SK-N-SH treated with all-trans-retinoic acid at 6 μM for 48 hours (cell line): ENCODE measurements at regions not wholly inside any gene's neighbourhood (a gene's known extent, or its start where the extent isn't known, plus 50 kb on each side); places are given as distances from the start of the nearest gene placed in this dataset.
A peak's percentile ranks its signal among the peaks of the same experiment; 100 is the strongest.

Source experiments
- ATAC-seq: fragments of 200-7000 bp; cut with Tn5 transposase; 3 replicates; pipeline ENCODE4 v1.9.1; 2020; ENCODE audit warnings: mild to moderate bottlenecking, moderate library complexity
- ARNTL ChIP-seq: fragments of 450-650 bp; formaldehyde crosslinking; IDR thresholded peaks from 2 replicates; pipeline ENCODE4 v1.5.0; 2020; ENCODE audit warnings: low read depth, mild to moderate bottlenecking, moderate library complexity, borderline replicate concordance
- BACH2 ChIP-seq: fragments of 250-450 bp; sonication (Bioruptor Pico); IDR thresholded peaks from 2 replicates; pipeline ENCODE4 v1.9.0; 2021; ENCODE audit warnings: mild to moderate bottlenecking, borderline replicate concordance
- CREB5 ChIP-seq: fragments of 250-450 bp; sonication (Bioruptor Pico); IDR thresholded peaks from 2 replicates; pipeline ENCODE4 v1.5.1; 2020; ENCODE audit warnings: low read depth, mild to moderate bottlenecking, moderate library complexity
- CSDC2 ChIP-seq: fragments of 250-450 bp; sonication (Bioruptor Pico); IDR thresholded peaks from 2 replicates; pipeline ENCODE4 v1.5.0; 2020; ENCODE audit warnings: mild to moderate bottlenecking, moderate library complexity
- CSRNP3 ChIP-seq: fragments of 250-450 bp; sonication (Bioruptor Pico); IDR thresholded peaks from 2 replicates; pipeline ENCODE4 v1.5.1; 2021; ENCODE audit warnings: mild to moderate bottlenecking, moderate library complexity
- GLIS3 ChIP-seq: fragments of 250-450 bp; sonication (Bioruptor Pico); IDR thresholded peaks from 2 replicates; pipeline ENCODE4 v1.5.0; 2020; ENCODE audit warnings: mild to moderate bottlenecking, moderate library complexity
- ISL1 ChIP-seq: fragments of 250-450 bp; sonication (Bioruptor Pico); IDR thresholded peaks from 2 replicates; pipeline ENCODE4 v2.1.2; 2022; ENCODE audit warnings: mild to moderate bottlenecking, moderate library complexity
- OSR1 ChIP-seq: fragments of 250-450 bp; sonication (Bioruptor Pico); IDR thresholded peaks from 2 replicates; pipeline ENCODE4 v1.8.0; 2022; ENCODE audit warnings: moderate library complexity, mild to moderate bottlenecking, inconsistent platforms
- POU6F1 ChIP-seq: fragments of 250-450 bp; sonication (Bioruptor Pico); IDR thresholded peaks from 2 replicates; pipeline ENCODE4 v1.8.0; 2021; ENCODE audit warnings: low read depth, mild to moderate bottlenecking, moderate library complexity, borderline replicate concordance
- PPARA ChIP-seq: fragments of 250-450 bp; sonication (Bioruptor Pico); IDR thresholded peaks from 2 replicates; pipeline ENCODE4 v1.5.0; 2020; ENCODE audit warnings: mild to moderate bottlenecking, borderline replicate concordance
- RARB ChIP-seq: fragments of 250-450 bp; sonication (Bioruptor Pico); IDR thresholded peaks from 2 replicates; pipeline ENCODE4 v1.8.0; 2021; ENCODE audit warnings: mild to moderate bottlenecking, moderate library complexity
- SNAI2 ChIP-seq: fragments of 250-450 bp; sonication (Bioruptor Pico); IDR thresholded peaks from 2 replicates; pipeline ENCODE4 v1.5.0; 2020; ENCODE audit warnings: mild to moderate bottlenecking, moderate library complexity
- TCF4 ChIP-seq: fragments of 250-450 bp; sonication (Bioruptor Pico); IDR thresholded peaks from 2 replicates; pipeline ENCODE4 v1.8.0; 2021; ENCODE audit warnings: mild to moderate bottlenecking, moderate library complexity, borderline replicate concordance
- TOX ChIP-seq: fragments of 250-450 bp; sonication (Bioruptor Pico); IDR thresholded peaks from 2 replicates; pipeline ENCODE4 v1.8.0; 2021; ENCODE audit warnings: mild to moderate bottlenecking, moderate library complexity, borderline replicate concordance
- TSHZ2 ChIP-seq: fragments of 250-450 bp; sonication (Bioruptor Pico); IDR thresholded peaks from 2 replicates; pipeline ENCODE4 v1.5.0; 2020; ENCODE audit warnings: mild to moderate bottlenecking, moderate library complexity
- ZFP3 ChIP-seq: fragments of 250-450 bp; sonication (Bioruptor Pico); IDR thresholded peaks from 2 replicates; pipeline ENCODE4 v1.5.0; 2020; ENCODE audit warnings: mild to moderate bottlenecking, moderate library complexity
- ZFP30 ChIP-seq: fragments of 450-650 bp; formaldehyde crosslinking; IDR thresholded peaks from 2 replicates; pipeline ENCODE4 v1.5.0; 2022; ENCODE audit warnings: mild to moderate bottlenecking, moderate library complexity
- ZNF565 ChIP-seq: fragments of 450-650 bp; formaldehyde crosslinking; conservative IDR thresholded peaks from 2 replicates; pipeline ENCODE4 v1.5.0; 2020; ENCODE audit warnings: low read depth, mild to moderate bottlenecking, moderate library complexity
- ZNF8 ChIP-seq: fragments of 450-650 bp; formaldehyde crosslinking; IDR thresholded peaks from 2 replicates; pipeline ENCODE4 v1.5.0; 2020; ENCODE audit warnings: mild to moderate bottlenecking, moderate library complexity

- ATAC-seq: no peak
- TF ChIP-seq ZNF565 (no peak), BACH2 (no peak), TOX (CRISPR knock-in tag) (no peak), CREB5 (CRISPR knock-in tag) (no peak), TCF4 (CRISPR knock-in tag) (no peak), ZFP3 (no peak), POU6F1 (CRISPR knock-in tag) (no peak), ZFP30 (CRISPR knock-in tag) (no peak), CSDC2 (CRISPR knock-in tag) (no peak), CSRNP3 (CRISPR knock-in tag) (no peak), ISL1 (CRISPR knock-in tag) (no peak), TSHZ2 (CRISPR knock-in tag) (no peak), RARB (CRISPR knock-in tag) (no peak)
Observed at GRCh38 chr3:28935146-28935545, 345.7 kb upstream of the RBMS3 start.

- ATAC-seq: no peak
- TF ChIP-seq GLIS3 (CRISPR knock-in tag) (no peak), ZNF8 (no peak), OSR1 (CRISPR knock-in tag) (no peak), POU6F1 (CRISPR knock-in tag) (no peak), ZFP30 (CRISPR knock-in tag) (no peak)
Observed at GRCh38 chr3:28936154-28936553, 344.7 kb upstream of the RBMS3 start.

GRCh38 chr3:28940530-28940929 lies 340.3 kb upstream of the RBMS3 start:
- ATAC-seq: peak; percentile 55
- TF ChIP-seq PPARA (CRISPR knock-in tag): no peak

GRCh38 chr3:28940994-28941393 lies 339.9 kb upstream of the RBMS3 start:
- ATAC-seq: peak; percentile 48; the same call in 2 of the 3 replicates
- TF ChIP-seq CREB5 (CRISPR knock-in tag) (no peak), ARNTL (CRISPR knock-in tag) (no peak), TSHZ2 (CRISPR knock-in tag) (no peak), PPARA (CRISPR knock-in tag) (no peak), SNAI2 (CRISPR knock-in tag) (no peak), GLIS3 (CRISPR knock-in tag) (no peak), RARB (CRISPR knock-in tag) (no peak), ZFP30 (CRISPR knock-in tag) (no peak), ZNF8 (no peak), POU6F1 (CRISPR knock-in tag) (no peak), CSDC2 (CRISPR knock-in tag) (no peak), OSR1 (CRISPR knock-in tag) (no peak), ZFP3 (no peak)
